ENCODE measurements at regions not wholly inside any gene's neighbourhood (a gene's known extent, or its start where the extent isn't known, plus 50 kb on each side); places are given as distances from the start of the nearest gene placed in this dataset.

- 84 to 90% (median 90%) methylated on average over 2 of the region's 2 CpGs for WGBS, 3 donors
- TF ChIP-seq, protein P1, sequence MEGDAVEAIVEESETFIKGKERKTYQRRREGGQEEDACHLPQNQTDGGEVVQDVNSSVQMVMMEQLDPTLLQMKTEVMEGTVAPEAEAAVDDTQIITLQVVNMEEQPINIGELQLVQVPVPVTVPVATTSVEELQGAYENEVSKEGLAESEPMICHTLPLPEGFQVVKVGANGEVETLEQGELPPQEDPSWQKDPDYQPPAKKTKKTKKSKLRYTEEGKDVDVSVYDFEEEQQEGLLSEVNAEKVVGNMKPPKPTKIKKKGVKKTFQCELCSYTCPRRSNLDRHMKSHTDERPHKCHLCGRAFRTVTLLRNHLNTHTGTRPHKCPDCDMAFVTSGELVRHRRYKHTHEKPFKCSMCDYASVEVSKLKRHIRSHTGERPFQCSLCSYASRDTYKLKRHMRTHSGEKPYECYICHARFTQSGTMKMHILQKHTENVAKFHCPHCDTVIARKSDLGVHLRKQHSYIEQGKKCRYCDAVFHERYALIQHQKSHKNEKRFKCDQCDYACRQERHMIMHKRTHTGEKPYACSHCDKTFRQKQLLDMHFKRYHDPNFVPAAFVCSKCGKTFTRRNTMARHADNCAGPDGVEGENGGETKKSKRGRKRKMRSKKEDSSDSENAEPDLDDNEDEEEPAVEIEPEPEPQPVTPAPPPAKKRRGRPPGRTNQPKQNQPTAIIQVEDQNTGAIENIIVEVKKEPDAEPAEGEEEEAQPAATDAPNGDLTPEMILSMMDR (IDR thresholded peaks at IDR 0.05), result no peak
- TF ChIP-seq EP300 (IDR thresholded peaks at IDR 0.05) (no peak), POLR2A (IDR thresholded peaks at IDR 0.05) (no peak)
- Histone ChIP-seq H3K4me3 (no peak overlapping the region), H3K27ac (no peak overlapping the region), H3K36me3 (no peaks in the 10 kb centered on the region), H3K27me3 (no peaks in the 10 kb centered on the region), H3K9me3 (no peaks in the 10 kb centered on the region), H3K4me1 (ENCODE audit: insufficient read depth) (no peaks in the 10 kb centered on the region)
- no peak for DNase-seq
- intact Hi-C loops (cut with DNase I), result no loop called here
Measured at GRCh38 chr2:220259662-220260061, 632.2 kb downstream of the SLC4A3 start.

- Histone ChIP-seq H3K4me3 (no peak overlapping the region), H3K36me3 (no peaks in the 10 kb centered on the region), H3K27ac (no peak overlapping the region), H3K4me1 (ENCODE audit: insufficient read depth) (no peaks in the 10 kb centered on the region), H3K27me3 (no peaks in the 10 kb centered on the region), H3K9me3 (no peaks in the 10 kb centered on the region)
- 84 to 94% (median 91%) methylated on average over 6 of the region's 6 CpGs for WGBS, 3 donors
- intact Hi-C loops (cut with DNase I), result no loop called here
- TF ChIP-seq EP300 (IDR thresholded peaks at IDR 0.05) (no peak), POLR2A (IDR thresholded peaks at IDR 0.05) (no peak)
- TF ChIP-seq, protein P1 (IDR thresholded peaks at IDR 0.05), result no peak
- no peak for DNase-seq
Measured at GRCh38 chr2:220263300-220263699, 635.9 kb downstream of the SLC4A3 start.

DNA sequence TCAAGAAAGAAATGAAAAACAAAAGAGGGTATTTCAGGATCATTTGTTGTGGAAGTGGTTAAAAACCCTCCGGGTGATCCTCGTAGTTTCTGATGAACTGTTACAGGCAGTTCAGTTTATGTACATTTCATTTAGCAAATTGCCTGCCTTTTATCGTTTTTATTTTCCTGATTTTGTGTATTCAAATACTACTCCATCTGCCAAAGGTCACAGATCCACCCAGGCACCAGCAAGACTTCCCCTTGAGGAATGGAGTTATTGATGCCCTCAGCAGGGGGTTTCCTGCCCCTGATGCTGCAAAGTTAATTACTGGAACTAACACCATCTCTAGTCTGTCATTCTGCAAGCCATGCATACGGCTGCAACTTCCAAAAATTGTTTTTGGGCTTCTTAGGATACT is 641.9 kb downstream of the SLC4A3 start:
- Histone ChIP-seq H3K36me3 (no peaks in the 10 kb centered on the region), H3K4me1 (ENCODE audit: insufficient read depth) (no peaks in the 10 kb centered on the region), H3K27me3 (no peaks in the 10 kb centered on the region), H3K4me3 (no peak overlapping the region), H3K27ac (no peak overlapping the region), H3K9me3 (no peaks in the 10 kb centered on the region)
- DNase-seq, result no peak
- 66 to 78% (median 77%) methylated on average over 4 of the region's 4 CpGs for WGBS, 3 donors
- intact Hi-C loops (cut with DNase I), result no loop called here
- TF ChIP-seq, protein P1 (IDR thresholded peaks at IDR 0.05), result no peak
- TF ChIP-seq EP300 (IDR thresholded peaks at IDR 0.05), result no peak
- no peak for TF ChIP-seq POLR2A (IDR thresholded peaks at IDR 0.05)

- intact Hi-C loops (cut with DNase I), result no loop called here
- 56 to 72% (median 68%) methylated on average over 1 of the region's 1 CpG for WGBS, 3 donors
- no peak for DNase-seq
- Histone ChIP-seq H3K4me3 (no peak overlapping the region), H3K27ac (no peak overlapping the region), H3K9me3 (no peaks in the 10 kb centered on the region), H3K4me1 (ENCODE audit: insufficient read depth) (no peaks in the 10 kb centered on the region), H3K36me3 (no peaks in the 10 kb centered on the region), H3K27me3 (no peaks in the 10 kb centered on the region)
- no peak for TF ChIP-seq POLR2A (IDR thresholded peaks at IDR 0.05)
- TF ChIP-seq, protein P1 (IDR thresholded peaks at IDR 0.05), result no peak
- no peak for TF ChIP-seq EP300 (IDR thresholded peaks at IDR 0.05)
Measured at GRCh38 chr2:220270481-220271070, 643.1 kb downstream of the SLC4A3 start.
